SK-N-SH (cell line): ENCODE measurements at regions not wholly inside any gene's neighbourhood (a gene's known extent, or its start where the extent isn't known, plus 50 kb on each side); places are given as distances from the start of the nearest gene placed in this dataset.

ENCODE experiments used
- CTCF ChIA-PET: fragments of 300-600, 350-600 bp; formaldehyde crosslinking; extraction: SDS; loops from one replicate; lab custom pipeline; 2021; lab: Yijun Ruan, JAX
- POLR2A ChIA-PET: fragments of 350-600 bp; sonication (Branson Sonifier 250); formaldehyde crosslinking; extraction: SDS; loops from one replicate; lab custom pipeline; 2020; ENCODE audit warnings: antibody characterized with exemption, inconsistent platforms; lab: Yijun Ruan, JAX
- DNase-seq: peaks from one replicate; pipeline ENCODE4 v3.0.0; 2012
- H2AFZ ChIP-seq: fragments of 200-600 bp; sonication (generic); 2 replicates; pipeline ENCODE4 v1.8.1; 2016; ENCODE audit warnings: antibody characterized with exemption, mild to moderate bottlenecking, low read depth
- H3F3A ChIP-seq: fragments of 200-600 bp; sonication (generic); replicated peaks from 2 replicates; pipeline ENCODE3; 2016; ENCODE audit warnings: antibody characterized with exemption, mild to moderate bottlenecking; ENCODE audit not compliant: insufficient read depth
- H3K27ac ChIP-seq, 2 experiments: fragments of 200-500 bp in 1 of 2; fragments of 200-600 bp in 1 of 2; sonication (Bioruptor generic) in 1 of 2; sonication (generic), shearing (Covaris generic) in 1 of 2; 2 replicates each; pipeline versions ENCODE4 v1.5.1 to v1.6.1; 2014 to 2016; ENCODE audit warnings: low read depth in 2 of 2, inconsistent platforms in 1 of 2, low read length in 1 of 2, mild to moderate bottlenecking in 1 of 2, mixed read lengths in 1 of 2
- H3K27me3 ChIP-seq: fragments of 200-600 bp; sonication (generic), shearing (Covaris generic); 2 replicates; pipeline ENCODE4 v1.6.1; 2016; ENCODE audit warnings: mixed run types; ENCODE audit not compliant: insufficient read depth
- H3K36me3 ChIP-seq, 2 experiments: fragments of 200-500 bp in 1 of 2; fragments of 200-600 bp in 1 of 2; sonication (Bioruptor generic) in 1 of 2; sonication (generic) in 1 of 2; replicated peaks in 1 of 2; 2 replicates each; pipeline versions ENCODE3 to v1.5.1; 2014 to 2016; ENCODE audit warnings: low read length in 1 of 2, mild to moderate bottlenecking in 1 of 2; ENCODE audit not compliant: insufficient read depth in 2 of 2, control insufficient read depth in 1 of 2
- H3K4me1 ChIP-seq, 2 experiments: fragments of 200-500 bp in 1 of 2; fragments of 200-600 bp in 1 of 2; sonication (Bioruptor generic) in 1 of 2; sonication (generic), shearing (Covaris generic) in 1 of 2; 2 replicates each; pipeline versions ENCODE4 v1.5.1 to v1.6.1; 2014 to 2016; ENCODE audit warnings: low read depth in 1 of 2, low read length in 1 of 2, mixed run types in 1 of 2; ENCODE audit not compliant: insufficient read depth in 2 of 2, control insufficient read depth in 1 of 2
- H3K4me2 ChIP-seq: fragments of 200-600 bp; sonication (generic), shearing (Covaris generic); 2 replicates; pipeline ENCODE4 v1.6.1; 2017; ENCODE audit warnings: mixed run types
- H3K4me3 ChIP-seq, 2 experiments: fragments of 200-500 bp in 1 of 2; fragments of 200-600 bp in 1 of 2; sonication (Bioruptor generic) in 1 of 2; sonication (generic), shearing (Covaris generic) in 1 of 2; 2 replicates each; pipeline versions ENCODE4 v1.5.1 to v1.8.1; 2014 to 2016; ENCODE audit warnings: low read depth in 2 of 2, inconsistent platforms in 1 of 2, low read length in 1 of 2, mild to moderate bottlenecking in 1 of 2, mixed read lengths in 1 of 2, moderate library complexity in 1 of 2
- H3K79me2 ChIP-seq: fragments of 200-600 bp; sonication (generic); 2 replicates; pipeline ENCODE4 v1.8.1; 2017; ENCODE audit warnings: mild to moderate bottlenecking; ENCODE audit not compliant: insufficient read depth
- H3K9ac ChIP-seq: fragments of 200-600 bp; sonication (generic); 2 replicates; pipeline ENCODE4 v1.6.1; 2017; ENCODE audit warnings: mixed run types
- H3K9me2 ChIP-seq: fragments of 200-600 bp; sonication (generic); 2 replicates; pipeline ENCODE4 v1.6.1; 2017; ENCODE audit warnings: mixed run types
- H3K9me3 ChIP-seq: fragments of 200-600 bp; sonication (generic); 2 replicates; pipeline ENCODE4 v1.6.1; 2017; ENCODE audit warnings: mixed run types, mild to moderate bottlenecking, moderate library complexity
- H4K20me1 ChIP-seq: fragments of 200-600 bp; sonication (generic); 2 replicates; pipeline ENCODE4 v1.6.1; 2017; ENCODE audit warnings: mild to moderate bottlenecking, mixed run types; ENCODE audit not compliant: insufficient read depth
- CHD2 ChIP-seq: fragments of 150-350 bp; IDR thresholded peaks from 2 replicates; pipeline ENCODE4 v1.6.1; 2018; ENCODE audit warnings: low read length; ENCODE audit not compliant: partially characterized antibody
- ELF1 ChIP-seq: IDR thresholded peaks from 2 replicates; pipeline ENCODE4 v1.4.0; 2012
- EP300 ChIP-seq, 2 experiments: IDR thresholded peaks; 2 replicates each; pipeline versions ENCODE4 v1.4.0 to v1.6.1; 2012; ENCODE audit warnings: borderline replicate concordance in 1 of 2, low read depth in 1 of 2, low read length in 1 of 2
- FOSL2 ChIP-seq: IDR thresholded peaks from 2 replicates; pipeline ENCODE4 v1.4.0; 2012; ENCODE audit warnings: low read depth, mild to moderate bottlenecking, moderate library complexity, borderline replicate concordance
- FOXJ3 ChIP-seq: sonication (generic); formaldehyde crosslinking; IDR thresholded peaks from 2 replicates; pipeline ENCODE4 v1.5.1; 2020; ENCODE audit warnings: mild to moderate bottlenecking, missing genetic modification reagents
- FOXM1 ChIP-seq: IDR thresholded peaks from 2 replicates; pipeline ENCODE4 v1.4.0; 2012; ENCODE audit warnings: low read depth, mild to moderate bottlenecking
- JUND ChIP-seq: IDR thresholded peaks from 2 replicates; pipeline ENCODE4 v1.4.0; 2012
- MAX ChIP-seq: IDR thresholded peaks from 2 replicates; pipeline ENCODE4 v1.4.0; 2012; ENCODE audit warnings: low read depth
- MEF2A ChIP-seq: IDR thresholded peaks from 2 replicates; pipeline ENCODE4 v1.4.0; 2012; ENCODE audit warnings: low read depth, borderline replicate concordance
- MXI1 ChIP-seq: IDR thresholded peaks from 2 replicates; pipeline ENCODE4 v1.6.1; 2012; ENCODE audit warnings: mild to moderate bottlenecking, low read depth, low read length, improper control_type of control experiment
- NRF1 ChIP-seq: IDR thresholded peaks from 2 replicates; pipeline ENCODE4 v1.6.1; 2012; ENCODE audit warnings: low read depth, mild to moderate bottlenecking, low read length
- RAD21 ChIP-seq: IDR thresholded peaks from 2 replicates; pipeline ENCODE4 v1.6.1; 2012; ENCODE audit warnings: mild to moderate bottlenecking, low read length
- RCOR1 ChIP-seq: fragments of 150-350 bp; IDR thresholded peaks from 2 replicates; pipeline ENCODE4 v1.6.1; 2017; ENCODE audit warnings: antibody characterized with exemption, low read length
- RFX5 ChIP-seq: IDR thresholded peaks from 2 replicates; pipeline ENCODE4 v1.6.1; 2012; ENCODE audit warnings: mild to moderate bottlenecking, improper control_type of control experiment, low read length
- RXRA ChIP-seq: IDR thresholded peaks from 2 replicates; pipeline ENCODE4 v1.4.0; 2012; ENCODE audit warnings: low read depth, mild to moderate bottlenecking, borderline replicate concordance
- SIN3A ChIP-seq: IDR thresholded peaks from 2 replicates; pipeline ENCODE4 v1.6.1; 2012; ENCODE audit warnings: low read depth, mild to moderate bottlenecking, low read length, moderate library complexity, borderline replicate concordance
- TCF12 ChIP-seq: IDR thresholded peaks from 2 replicates; pipeline ENCODE4 v1.4.0; 2012
- YY1 ChIP-seq: IDR thresholded peaks from 2 replicates; pipeline ENCODE4 v1.4.0; 2012; ENCODE audit warnings: low read depth, mild to moderate bottlenecking
- WGBS: methylation state at CpG from one replicate; pipeline ENCODE4 v1.1.6; 2017; ENCODE audit warnings: low lambda C conversion rate; 5-methylcytosine and 5-hydroxymethylcytosine counted together
- TF ChIP-seq, protein P1 (sequence below): IDR thresholded peaks from 2 replicates; pipeline ENCODE4 v1.4.0; 2012; ENCODE audit warnings: low read depth, borderline replicate concordance
- TF ChIP-seq, protein P2 (sequence below): IDR thresholded peaks from 2 replicates; pipeline ENCODE4; 2012

DNA sequence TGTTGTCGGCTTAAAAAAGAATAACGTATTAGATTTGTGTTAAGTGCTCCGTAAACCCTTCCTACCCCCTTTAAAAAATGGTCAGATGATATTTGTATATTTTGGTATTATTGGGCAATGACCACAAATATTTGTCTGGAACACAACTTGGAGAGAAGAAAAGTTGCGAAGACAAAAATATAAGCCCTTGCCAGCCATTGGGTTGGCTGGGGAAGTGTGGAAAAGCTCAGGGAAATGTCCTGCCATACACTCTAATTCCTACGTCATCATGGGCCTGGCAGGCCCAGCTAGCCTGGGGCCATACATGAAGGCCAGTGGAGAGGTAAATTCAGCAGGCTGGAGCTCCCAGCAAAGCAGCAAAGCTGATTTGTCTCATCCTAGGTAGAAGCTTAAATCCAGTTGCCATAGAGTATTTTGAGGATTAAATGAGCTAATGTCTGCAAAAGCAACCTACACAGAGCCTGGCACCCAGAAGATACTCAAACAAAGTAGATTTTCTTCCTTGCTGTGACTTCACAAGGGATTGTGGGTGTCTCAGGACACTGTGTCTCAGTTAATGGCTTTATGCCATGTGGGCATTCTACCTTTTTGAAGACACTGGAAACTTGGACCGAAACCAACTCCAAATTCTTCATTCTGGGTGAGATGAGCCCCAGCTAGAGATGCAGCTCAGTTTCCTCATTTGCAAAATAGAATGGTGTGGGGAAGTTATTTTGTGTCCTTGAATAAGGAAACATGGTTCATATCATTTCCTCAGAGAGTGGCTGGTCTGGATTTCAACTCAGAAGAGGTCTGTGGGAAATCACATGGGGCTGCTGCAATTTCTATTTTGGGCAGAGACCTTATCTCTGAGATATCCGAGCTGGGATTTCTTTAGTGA, 87.9 kb upstream of the MAP4K3 start:
- no peak for DNase-seq
- H2AFZ ChIP-seq: no peak overlapping the region
- H3K36me3 ChIP-seq: no peaks in the 10 kb centered on the region
- no peaks in the 10 kb centered on the region for H3K27me3 ChIP-seq
- WGBS: 89% methylated on average over 7 of the region's 7 CpGs
- TF ChIP-seq JUND (no peak), CHD2 (no peak), YY1 (no peak)
- TF ChIP-seq, protein P1, sequence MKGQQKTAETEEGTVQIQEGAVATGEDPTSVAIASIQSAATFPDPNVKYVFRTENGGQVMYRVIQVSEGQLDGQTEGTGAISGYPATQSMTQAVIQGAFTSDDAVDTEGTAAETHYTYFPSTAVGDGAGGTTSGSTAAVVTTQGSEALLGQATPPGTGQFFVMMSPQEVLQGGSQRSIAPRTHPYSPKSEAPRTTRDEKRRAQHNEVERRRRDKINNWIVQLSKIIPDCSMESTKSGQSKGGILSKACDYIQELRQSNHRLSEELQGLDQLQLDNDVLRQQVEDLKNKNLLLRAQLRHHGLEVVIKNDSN: no peak
- H3K4me2 ChIP-seq: no peak overlapping the region
- H3K79me2 ChIP-seq: no peaks in the 10 kb centered on the region
- no peak overlapping the region for H3K4me3 ChIP-seq
- ChIA-PET CTCF (interaction anchor here (0.9 to 1.8 kb wide), 4 partner anchors 8 to 204 kb away, joined by 3 to 8 read pairs (median 3); no protein-coding TSS in a partner anchor), POLR2A (no interaction called here)
- H4K20me1 ChIP-seq: no peaks in the 10 kb centered on the region
- no peaks in the 10 kb centered on the region for H3K9me2 ChIP-seq
- H3F3A ChIP-seq: peaks cover 16% of the 10 kb centered on the region
- no peak overlapping the region for H3K27ac ChIP-seq
- peaks cover 0 to 22% of the 10 kb centered on the region in 2 experiments; a peak in 1 of 4 replicates for H3K4me1 ChIP-seq
- no peaks in the 10 kb centered on the region for H3K9me3 ChIP-seq
- H3K9ac ChIP-seq: no peak overlapping the region

- Histone ChIP-seq H3K4me3 (no peak overlapping the region), H2AFZ (no peak overlapping the region), H3K9ac (no peak overlapping the region), H3K36me3 (no peaks in the 10 kb centered on the region), H3K4me1 (peaks cover 1 to 29% of the 10 kb centered on the region in 2 experiments; a peak in 2 of 4 replicates), H3F3A (peaks cover 18% of the 10 kb centered on the region), H3K4me2 (no peak overlapping the region), H4K20me1 (no peaks in the 10 kb centered on the region), H3K27ac (no peak overlapping the region), H3K27me3 (no peaks in the 10 kb centered on the region), H3K9me3 (no peaks in the 10 kb centered on the region), H3K9me2 (no peaks in the 10 kb centered on the region), H3K79me2 (no peaks in the 10 kb centered on the region)
- 88% methylated on average over 7 of the region's 7 CpGs for WGBS
- CTCF ChIA-PET: interaction anchor here (1.8 kb wide), 1 partner anchor 9 kb away, joined by 8 read pairs; no protein-coding TSS in a partner anchor
- no peak for DNase-seq
- POLR2A ChIA-PET: no interaction called here
- TF ChIP-seq EP300 (IDR thresholded peaks at IDR 0.05; ENCODE audit: borderline replicate concordance in 1 of 2, low read depth in 1 of 2, low read length in 1 of 2) (no peak), YY1 (no peak), FOXM1 (no peak), MXI1 (no peak), JUND (no peak), RAD21 (no peak), SIN3A (no peak), RXRA (no peak), CHD2 (no peak), TCF12 (no peak), FOSL2 (no peak), RCOR1 (no peak), NRF1 (no peak), FOXJ3 (CRISPR knock-in tag) (no peak), RFX5 (no peak), MEF2A (no peak), ELF1 (no peak), MAX (no peak)
- TF ChIP-seq, protein P2, sequence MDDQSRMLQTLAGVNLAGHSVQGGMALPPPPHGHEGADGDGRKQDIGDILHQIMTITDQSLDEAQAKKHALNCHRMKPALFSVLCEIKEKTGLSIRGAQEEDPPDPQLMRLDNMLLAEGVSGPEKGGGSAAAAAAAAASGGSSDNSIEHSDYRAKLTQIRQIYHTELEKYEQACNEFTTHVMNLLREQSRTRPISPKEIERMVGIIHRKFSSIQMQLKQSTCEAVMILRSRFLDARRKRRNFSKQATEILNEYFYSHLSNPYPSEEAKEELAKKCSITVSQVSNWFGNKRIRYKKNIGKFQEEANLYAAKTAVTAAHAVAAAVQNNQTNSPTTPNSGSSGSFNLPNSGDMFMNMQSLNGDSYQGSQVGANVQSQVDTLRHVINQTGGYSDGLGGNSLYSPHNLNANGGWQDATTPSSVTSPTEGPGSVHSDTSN: no peak
- TF ChIP-seq, protein P1: no peak
These were observed 88.7 kb upstream of the MAP4K3 start for GRCh38 chr2:39525636-39526412.
